ENCODE measurements at regions not wholly inside any gene's neighbourhood (a gene's known extent, or its start where the extent isn't known, plus 50 kb on each side); places are given as distances from the start of the nearest gene placed in this dataset.

- ATAC-seq = no peak
These were observed 171.8 kb upstream of the C1orf87 start for GRCh38 chr1:60245324-60245723.

GRCh38 chr1:60244906-60245305 is 171.3 kb upstream of the C1orf87 start:
- no peak for ATAC-seq
- TF ChIP-seq RARB (CRISPR knock-in tag; IDR thresholded peaks at IDR 0.05) (no peak), ZC3H10 (CRISPR knock-in tag; IDR thresholded peaks at IDR 0.05) (no peak), CSRNP3 (CRISPR knock-in tag; IDR thresholded peaks at IDR 0.05) (no peak), ISL1 (CRISPR knock-in tag; IDR thresholded peaks at IDR 0.05) (no peak), TSHZ2 (CRISPR knock-in tag; IDR thresholded peaks at IDR 0.05) (no peak), ZNF8 (CRISPR knock-in tag; IDR thresholded peaks at IDR 0.05) (no peak), GLIS3 (CRISPR knock-in tag; IDR thresholded peaks at IDR 0.05) (no peak), OSR1 (CRISPR knock-in tag; IDR thresholded peaks at IDR 0.05) (no peak)

More at GRCh38 chr1:60245324-60245723, 171.8 kb upstream of the C1orf87 start:
- no peak for TF ChIP-seq RARB (CRISPR knock-in tag; IDR thresholded peaks at IDR 0.05)
- TF ChIP-seq ISL1 (CRISPR knock-in tag; IDR thresholded peaks at IDR 0.05) = no peak
- TF ChIP-seq TSHZ2 (CRISPR knock-in tag; IDR thresholded peaks at IDR 0.05) = no peak
- no peak for TF ChIP-seq TOX (CRISPR knock-in tag; IDR thresholded peaks at IDR 0.05; ENCODE audit: borderline replicate concordance)
- no peak for TF ChIP-seq ZNF565 (CRISPR knock-in tag; conservative IDR thresholded peaks at IDR 0.05; ENCODE audit: low read depth)
- TF ChIP-seq ESRRG (CRISPR knock-in tag; IDR thresholded peaks at IDR 0.05) = no peak
- TF ChIP-seq ZNF70 (CRISPR knock-in tag; IDR thresholded peaks at IDR 0.05) = no peak
- TF ChIP-seq ZFP3 (CRISPR knock-in tag; IDR thresholded peaks at IDR 0.05) = no peak

- TF ChIP-seq ZFP3 (CRISPR knock-in tag; IDR thresholded peaks at IDR 0.05) = no peak
- TF ChIP-seq ZNF8 (CRISPR knock-in tag; IDR thresholded peaks at IDR 0.05) = no peak
- no peak for TF ChIP-seq CSDC2 (CRISPR knock-in tag; IDR thresholded peaks at IDR 0.05)
- TF ChIP-seq CREB5 (CRISPR knock-in tag; IDR thresholded peaks at IDR 0.05; ENCODE audit: low read depth) = no peak
- no peak for TF ChIP-seq ZC3H10 (CRISPR knock-in tag; IDR thresholded peaks at IDR 0.05)
- ATAC-seq = no peak
These were observed 161.7 kb upstream of the C1orf87 start for GRCh38 chr1:60235275-60235674.

GRCh38 chr1:60234776-60235175 is 161.2 kb upstream of the C1orf87 start:
- no peak for TF ChIP-seq ZFP3 (CRISPR knock-in tag; IDR thresholded peaks at IDR 0.05)
- no peak for TF ChIP-seq RARB (CRISPR knock-in tag; IDR thresholded peaks at IDR 0.05)
- ATAC-seq = no peak

GRCh38 chr1:60229821-60230220 is 156.3 kb upstream of the C1orf87 start:
- ATAC-seq = no peak
- no peak for TF ChIP-seq CSRNP3 (CRISPR knock-in tag; IDR thresholded peaks at IDR 0.05)
- no peak for TF ChIP-seq ZFP30 (CRISPR knock-in tag; IDR thresholded peaks at IDR 0.05)
- TF ChIP-seq OSR1 (CRISPR knock-in tag; IDR thresholded peaks at IDR 0.05) = no peak
- TF ChIP-seq ZFP3 (CRISPR knock-in tag; IDR thresholded peaks at IDR 0.05) = no peak
- TF ChIP-seq GLIS3 (CRISPR knock-in tag; IDR thresholded peaks at IDR 0.05) = no peak
- TF ChIP-seq ZNF70 (CRISPR knock-in tag; IDR thresholded peaks at IDR 0.05) = no peak
- TF ChIP-seq SNAI2 (CRISPR knock-in tag; IDR thresholded peaks at IDR 0.05) = no peak
- no peak for TF ChIP-seq CSDC2 (CRISPR knock-in tag; IDR thresholded peaks at IDR 0.05)
- TF ChIP-seq CREB5 (CRISPR knock-in tag; IDR thresholded peaks at IDR 0.05; ENCODE audit: low read depth) = no peak
- no peak for TF ChIP-seq ZC3H10 (CRISPR knock-in tag; IDR thresholded peaks at IDR 0.05)
- TF ChIP-seq TOX (CRISPR knock-in tag; IDR thresholded peaks at IDR 0.05; ENCODE audit: borderline replicate concordance) = no peak
- no peak for TF ChIP-seq RARB (CRISPR knock-in tag; IDR thresholded peaks at IDR 0.05)
- TF ChIP-seq ISL1 (CRISPR knock-in tag; IDR thresholded peaks at IDR 0.05) = no peak
- no peak for TF ChIP-seq TCF4 (CRISPR knock-in tag; IDR thresholded peaks at IDR 0.05; ENCODE audit: borderline replicate concordance)
- no peak for TF ChIP-seq PATZ1 (CRISPR knock-in tag; IDR thresholded peaks at IDR 0.05; ENCODE audit: borderline replicate concordance)
- TF ChIP-seq ZNF8 (CRISPR knock-in tag; IDR thresholded peaks at IDR 0.05) = no peak
- no peak for TF ChIP-seq ZNF565 (CRISPR knock-in tag; conservative IDR thresholded peaks at IDR 0.05; ENCODE audit: low read depth)
